Colonic mucosa (tissue), 4 donors: ENCODE measurements at regions not wholly inside any gene's neighbourhood (a gene's known extent, or its start where the extent isn't known, plus 50 kb on each side); places are given as distances from the start of the nearest gene placed in this dataset.

Experiments used
- DNase-seq: peaks from one replicate; pipeline ENCODE4 v3.0.0-alpha.2; 2020
- H3K27ac ChIP-seq: fragments of 200-600 bp; one replicate; pipeline ENCODE4 v1.8.0; 2021
- H3K27me3 ChIP-seq: fragments of 200-600 bp; one replicate; pipeline ENCODE4 v1.8.0; 2021
- H3K36me3 ChIP-seq: fragments of 200-600 bp; one replicate; pipeline ENCODE4 v1.8.0; 2021
- H3K4me1 ChIP-seq: fragments of 200-600 bp; one replicate; pipeline ENCODE4 v1.8.0; 2021; ENCODE audit warnings: mild to moderate bottlenecking
- H3K4me3 ChIP-seq: fragments of 200-600 bp; one replicate; pipeline ENCODE4 v1.8.0; 2021
- H3K9ac ChIP-seq, 2 donors: one replicate each; pipeline ENCODE4 v1.7.0; 2013; ENCODE audit warnings: control low read depth in 2 of 2, low read depth in 2 of 2, low read length in 2 of 2
- H3K9me3 ChIP-seq: fragments of 200-600 bp; one replicate; pipeline ENCODE4 v1.8.0; 2021
- CTCF ChIP-seq: fragments of 200-600 bp; IDR thresholded peaks from one replicate; pipeline ENCODE4 v1.8.0; 2022; ENCODE audit warnings: antibody characterized with exemption, mild to moderate bottlenecking
- intact Hi-C: fragments of 100-400 bp; cut with DNase I; formaldehyde crosslinking; loops from one replicate; pipeline ENCODE4 v1.14.1; 2022
- donor health status: healthy.
- donor health status: DM: no; HTN: no; CAD: no.
- donor health status: DM: no; HTN: no; CAD: no.

- intact Hi-C loops: no loop called here
- TF ChIP-seq CTCF: no peak
These were observed 68.0 kb upstream of the MTPN start for GRCh38 chr7:136045181-136045580.

GRCh38 chr7:136039577-136040345 is 62.6 kb upstream of the MTPN start:
- intact Hi-C loops: no loop called here

More at GRCh38 chr7:136045181-136045580, 68.0 kb upstream of the MTPN start:
- no peaks in the 10 kb centered on the region for H3K4me1 ChIP-seq
- H3K36me3 ChIP-seq: no peaks in the 10 kb centered on the region
- H3K9ac ChIP-seq: no peak overlapping the region
- no peaks in the 10 kb centered on the region for H3K27me3 ChIP-seq
- no peak for DNase-seq
- no peak overlapping the region for H3K4me3 ChIP-seq
- no peaks in the 10 kb centered on the region for H3K9me3 ChIP-seq
- H3K27ac ChIP-seq: no peak overlapping the region

GRCh38 chr7:136036336-136036735 is 59.2 kb upstream of the MTPN start:
- Histone ChIP-seq H3K4me3 (no peak overlapping the region), H3K9ac (no peak overlapping the region), H3K4me1 (no peaks in the 10 kb centered on the region), H3K36me3 (no peaks in the 10 kb centered on the region), H3K27me3 (no peaks in the 10 kb centered on the region), H3K27ac (no peak overlapping the region), H3K9me3 (no peaks in the 10 kb centered on the region)
- no peak for DNase-seq
- intact Hi-C loops: no loop called here
- no peak for TF ChIP-seq CTCF

More at GRCh38 chr7:136039577-136040345, 62.6 kb upstream of the MTPN start:
- Histone ChIP-seq H3K4me3 (no peak overlapping the region), H3K4me1 (no peaks in the 10 kb centered on the region), H3K9ac (no peak overlapping the region), H3K27me3 (no peaks in the 10 kb centered on the region), H3K36me3 (no peaks in the 10 kb centered on the region), H3K27ac (no peak overlapping the region), H3K9me3 (no peaks in the 10 kb centered on the region)
- no peak for TF ChIP-seq CTCF
- no peak for DNase-seq

GRCh38 chr7:136034132-136034531 is 57.0 kb upstream of the MTPN start:
- no peak for TF ChIP-seq CTCF
- H3K9me3 ChIP-seq: no peaks in the 10 kb centered on the region
- no peak overlapping the region for H3K9ac ChIP-seq
- H3K36me3 ChIP-seq: no peaks in the 10 kb centered on the region
- no peak overlapping the region for H3K27ac ChIP-seq
- H3K4me3 ChIP-seq: no peak overlapping the region
- H3K4me1 ChIP-seq: no peaks in the 10 kb centered on the region
- intact Hi-C loops: no loop called here
- no peak for DNase-seq
- H3K27me3 ChIP-seq: no peaks in the 10 kb centered on the region

- intact Hi-C loops: no loop called here
- Histone ChIP-seq H3K4me3 (no peak overlapping the region), H3K9ac (no peak overlapping the region), H3K27ac (no peak overlapping the region), H3K36me3 (no peaks in the 10 kb centered on the region), H3K4me1 (no peaks in the 10 kb centered on the region), H3K9me3 (no peaks in the 10 kb centered on the region), H3K27me3 (no peaks in the 10 kb centered on the region)
- no peak for TF ChIP-seq CTCF
- DNase-seq: no peak
These were observed 56.4 kb upstream of the MTPN start for GRCh38 chr7:136033413-136034031.
